ENCODE measurements at regions not wholly inside any gene's neighbourhood (a gene's known extent, or its start where the extent isn't known, plus 50 kb on each side); places are given as distances from the start of the nearest gene placed in this dataset.
"Not testable (repeated sequence)": the region's sequence is repeated elsewhere in the genome, so short reads cannot be mapped to it uniquely, and the experiment has no call there.

DNA sequence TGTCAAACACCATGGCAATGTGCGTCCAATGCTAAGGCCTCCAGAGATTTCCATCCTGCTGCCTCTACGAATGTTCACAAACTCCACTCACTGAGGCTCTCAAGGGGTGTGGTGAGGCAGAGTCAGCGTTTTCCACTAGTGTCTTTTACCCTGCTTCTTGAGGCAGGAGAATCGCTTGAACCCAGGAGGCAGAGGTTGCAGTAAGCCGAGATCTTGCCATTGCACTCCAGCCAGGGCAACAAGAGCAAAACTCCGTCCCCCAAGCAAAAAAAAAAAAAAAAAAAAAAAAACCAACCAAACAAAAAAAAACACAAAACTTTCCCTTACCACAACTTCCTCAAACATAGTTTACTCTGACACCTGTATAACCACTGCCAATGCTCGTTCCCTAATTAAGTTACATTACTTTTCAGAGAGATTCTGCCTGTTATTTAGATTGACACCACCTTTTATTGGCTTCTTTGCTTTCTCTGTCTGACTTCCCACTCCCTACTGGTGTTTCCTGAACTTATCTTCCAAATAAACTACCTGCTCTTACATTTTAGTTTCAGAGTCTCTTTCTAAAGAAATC lies 102.1 kb upstream of the ZNF746 start:
- DNase-seq = no peak

DNA sequence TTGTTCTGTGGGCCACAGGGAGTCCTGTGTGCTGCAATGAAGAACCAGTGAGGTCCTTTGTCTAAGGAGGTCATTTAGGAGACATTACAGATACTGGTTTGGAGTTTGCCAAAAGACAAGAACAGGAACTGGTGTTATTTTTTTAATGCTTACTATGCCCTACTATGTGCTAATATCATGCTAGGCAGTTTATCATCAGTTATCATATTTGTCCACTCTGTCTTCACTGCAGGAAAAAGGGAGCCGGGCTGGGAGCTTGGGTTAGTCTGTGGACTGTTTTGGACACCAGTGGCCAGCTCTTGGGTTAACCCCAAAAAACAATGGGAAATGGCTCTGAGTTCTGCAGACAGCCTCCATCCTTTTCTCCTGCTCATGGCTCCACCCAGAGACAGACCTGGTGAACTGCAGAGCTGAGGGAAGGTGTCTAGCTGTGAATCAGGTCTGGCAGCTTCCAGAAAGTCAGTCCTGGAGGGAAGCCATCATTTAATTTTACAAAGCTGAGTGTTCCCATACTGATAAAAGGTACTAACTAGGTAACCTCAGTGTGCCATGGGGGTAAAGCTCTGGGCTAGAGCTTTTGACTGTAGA lies 101.2 kb upstream of the ZNF746 start:
- no peak for DNase-seq

DNA sequence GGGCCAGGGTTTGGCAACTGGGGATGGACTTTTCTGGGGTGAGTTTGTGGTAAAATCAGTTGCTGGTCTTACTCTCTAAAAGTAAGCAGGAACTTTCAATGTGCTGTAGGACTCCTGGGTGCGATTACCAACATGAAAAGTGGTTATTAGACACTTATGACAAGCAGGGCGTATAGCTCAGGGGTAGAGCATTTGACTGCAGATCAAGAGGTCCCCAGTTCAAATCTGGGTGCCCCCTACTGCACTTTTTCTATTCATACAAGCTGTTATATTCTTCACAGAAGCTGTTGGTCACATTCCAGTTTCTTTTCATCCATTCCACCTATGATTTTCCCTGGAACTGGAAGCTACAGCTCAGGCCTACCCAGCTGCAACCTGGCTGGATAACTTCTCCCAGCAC lies 100.2 kb upstream of the ZNF746 start:
- DNase-seq = not testable (repeated sequence)

GRCh38 chr7:149595541-149595940 lies 97.9 kb upstream of the ZNF746 start:
- no peak for DNase-seq

DNA sequence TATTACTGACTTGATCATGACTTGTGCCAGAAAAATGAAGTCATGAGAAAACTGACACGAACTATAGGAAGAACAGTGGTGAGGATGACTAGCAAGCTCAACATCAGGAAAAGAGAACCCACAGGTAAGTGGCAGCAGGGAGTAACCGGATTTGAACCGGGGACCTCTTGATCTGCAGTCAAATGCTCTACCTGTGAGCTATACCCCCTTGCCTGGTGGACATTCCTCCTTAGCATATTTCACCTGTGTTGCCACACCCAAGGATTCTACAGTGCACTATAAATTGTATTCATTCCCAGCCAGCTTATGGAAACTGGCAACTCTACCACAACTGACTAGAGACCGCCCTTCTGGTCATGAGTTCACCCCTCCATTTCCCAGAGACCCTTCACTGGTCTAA lies 97.5 kb upstream of the ZNF746 start:
- DNase-seq = no peak

GRCh38 chr7:149588930-149589329 lies 91.3 kb upstream of the ZNF746 start:
- no peak for DNase-seq

- no peak for DNase-seq
Observed at GRCh38 chr7:149586646-149587645, 89.3 kb upstream of the ZNF746 start.

DNA sequence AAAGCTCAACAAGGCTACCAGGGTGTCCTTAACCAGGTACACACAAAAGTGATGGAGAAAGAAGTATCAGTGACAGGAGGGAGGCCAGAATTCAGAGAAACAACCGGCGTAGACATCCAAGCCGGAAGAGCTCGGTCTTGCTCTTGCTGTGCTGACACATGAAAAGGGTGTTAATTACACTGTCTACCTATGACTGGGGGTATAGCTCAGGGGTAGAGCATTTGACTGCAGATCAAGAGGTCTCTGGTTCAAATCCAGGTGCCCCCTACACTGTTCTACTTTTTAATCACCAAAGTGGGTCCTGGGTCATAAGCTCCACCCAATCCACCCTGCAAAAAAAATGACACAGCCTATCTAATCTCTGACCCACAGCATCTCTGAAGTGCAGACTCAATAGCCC lies 86.9 kb upstream of the ZNF746 start:
- no peak for DNase-seq

DNA sequence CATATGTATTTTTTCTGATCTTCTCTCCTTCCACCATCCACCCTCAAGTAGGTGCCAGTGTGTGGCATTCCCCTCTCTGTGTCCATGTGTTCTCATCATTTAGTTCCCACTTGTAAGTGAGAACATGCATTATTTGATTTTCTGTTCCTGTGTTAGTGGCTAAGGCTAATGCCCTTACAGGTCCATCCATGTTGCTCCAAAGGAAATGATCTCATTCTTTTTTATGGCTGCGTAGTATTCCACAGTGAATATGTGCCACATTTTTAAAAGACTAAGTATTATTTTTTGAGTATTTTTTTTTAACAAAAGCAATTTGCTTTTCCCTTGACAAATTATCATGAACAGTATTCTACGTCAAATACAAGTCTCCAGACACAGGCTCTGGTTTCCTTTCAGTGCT lies 86.4 kb upstream of the ZNF746 start:
- no peak for DNase-seq

DNA sequence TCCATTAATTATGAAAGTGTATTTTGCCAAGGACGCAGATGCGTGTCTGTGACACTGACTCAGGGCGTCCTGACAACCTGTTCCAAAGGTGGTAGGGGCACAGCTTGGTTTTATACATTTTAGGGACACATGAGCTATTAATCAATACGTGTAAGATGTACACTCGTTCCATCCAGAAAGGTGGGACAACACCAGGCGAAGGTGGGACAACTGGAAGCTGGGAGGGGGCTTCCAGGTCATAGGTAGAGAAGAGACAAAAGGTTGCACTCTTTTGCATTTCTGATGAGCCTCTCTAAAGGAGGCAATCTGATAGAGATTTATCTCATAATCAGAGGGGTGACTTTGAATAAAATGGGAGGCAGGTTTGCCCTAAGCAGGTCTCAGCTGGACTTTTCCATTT lies 82.7 kb upstream of the ZNF746 start:
- DNase-seq = no peak

DNA sequence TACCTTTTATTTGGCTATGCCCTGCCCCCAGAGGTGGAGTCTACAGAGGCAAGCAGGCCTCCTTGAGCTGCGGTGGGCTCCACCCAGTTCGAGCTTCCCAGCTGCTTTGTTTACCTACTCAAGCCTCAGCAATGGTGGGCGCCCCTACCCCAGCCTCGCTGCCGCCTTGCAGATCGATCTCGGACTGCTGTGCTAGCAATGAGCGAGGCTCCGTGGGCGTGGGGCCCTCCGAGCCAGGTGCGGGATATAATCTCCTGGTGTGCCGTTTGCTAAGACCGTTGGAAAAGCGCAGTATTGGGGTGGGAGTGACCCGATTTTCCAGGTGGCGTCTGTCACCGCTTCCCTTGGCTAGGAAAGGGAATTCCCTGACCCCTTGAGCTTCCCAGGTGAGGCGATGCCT lies 81.8 kb upstream of the ZNF746 start:
- not testable (repeated sequence) for DNase-seq

DNA sequence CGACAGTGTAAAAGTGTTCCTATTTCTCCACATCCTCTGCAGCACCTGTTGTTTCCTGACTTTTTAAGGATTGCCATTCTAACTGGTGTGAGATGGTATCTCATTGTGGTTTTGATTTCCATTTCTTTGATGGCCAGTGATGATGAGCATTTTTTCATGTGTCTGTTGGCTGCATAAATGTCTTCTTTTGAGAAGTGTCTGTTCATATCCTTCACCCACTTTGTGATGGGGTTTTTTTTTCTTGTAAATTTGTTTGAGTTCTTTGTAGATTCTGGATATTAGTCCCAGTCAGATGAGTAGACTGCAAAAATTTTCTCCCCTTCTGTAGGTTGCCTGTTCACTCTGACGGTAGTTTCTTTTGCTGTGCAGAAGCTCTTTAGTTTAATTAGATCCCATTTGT lies 76.8 kb upstream of the ZNF746 start:
- not testable (repeated sequence) for DNase-seq

DNA sequence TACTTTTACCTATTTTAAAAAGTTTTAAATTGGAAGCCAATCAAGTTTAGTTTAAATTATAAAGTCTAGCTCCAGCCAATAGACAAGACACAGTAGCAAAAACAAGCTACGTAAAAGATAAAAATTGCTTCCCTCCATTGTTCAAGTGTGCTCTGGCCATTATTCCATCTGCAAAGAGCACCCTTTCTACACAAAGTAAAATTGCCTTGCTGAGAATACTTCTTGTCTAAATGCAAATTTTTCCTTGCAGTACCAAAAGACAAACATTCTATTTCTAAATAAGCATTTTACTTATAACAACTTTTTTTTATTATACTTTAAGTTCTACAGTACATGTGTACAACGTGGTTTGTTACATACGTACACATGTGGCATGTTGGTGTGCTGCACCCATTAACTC lies 75.9 kb upstream of the ZNF746 start:
- DNase-seq = no peak

- DNase-seq = not testable (repeated sequence)
Observed at GRCh38 chr7:149572920-149573319, 75.3 kb upstream of the ZNF746 start.

GRCh38 chr7:149570784-149571183 lies 73.2 kb upstream of the ZNF746 start:
- no peak for DNase-seq

DNA sequence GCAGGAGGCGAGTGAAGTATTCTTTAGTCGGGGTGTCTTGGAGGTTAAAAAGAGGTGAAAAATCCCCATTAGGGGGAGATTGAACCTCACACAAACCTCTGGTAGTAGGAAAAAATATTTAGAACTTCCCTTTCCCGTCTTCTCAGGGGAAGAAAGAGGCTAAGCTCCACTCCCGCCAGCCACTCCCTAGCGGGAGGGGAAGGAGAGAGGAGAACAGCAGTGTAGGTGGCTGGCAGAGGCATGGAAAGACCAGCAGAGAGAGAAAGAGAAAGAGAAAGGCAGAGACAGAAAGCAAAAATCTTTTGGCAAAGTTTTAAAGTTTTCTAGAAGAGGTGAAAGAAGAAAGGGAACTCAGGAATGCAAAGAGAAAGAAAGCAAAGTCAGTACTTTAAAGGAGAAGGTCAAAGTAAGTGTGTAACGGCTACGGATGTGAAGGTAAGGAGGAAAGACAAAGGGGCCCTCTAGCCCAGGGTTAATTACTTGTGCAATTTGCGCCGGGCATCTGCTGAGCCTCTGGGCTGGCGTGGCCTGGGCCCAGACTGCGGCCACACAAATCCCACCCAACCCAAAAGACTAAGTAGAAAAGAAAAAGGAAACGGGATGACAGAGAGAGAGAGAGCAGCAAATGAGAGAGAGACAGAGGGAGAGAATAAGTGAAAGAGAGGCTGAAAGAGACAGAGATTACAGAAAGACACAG lies 72.3 kb upstream of the ZNF746 start:
- no peak for DNase-seq

DNA sequence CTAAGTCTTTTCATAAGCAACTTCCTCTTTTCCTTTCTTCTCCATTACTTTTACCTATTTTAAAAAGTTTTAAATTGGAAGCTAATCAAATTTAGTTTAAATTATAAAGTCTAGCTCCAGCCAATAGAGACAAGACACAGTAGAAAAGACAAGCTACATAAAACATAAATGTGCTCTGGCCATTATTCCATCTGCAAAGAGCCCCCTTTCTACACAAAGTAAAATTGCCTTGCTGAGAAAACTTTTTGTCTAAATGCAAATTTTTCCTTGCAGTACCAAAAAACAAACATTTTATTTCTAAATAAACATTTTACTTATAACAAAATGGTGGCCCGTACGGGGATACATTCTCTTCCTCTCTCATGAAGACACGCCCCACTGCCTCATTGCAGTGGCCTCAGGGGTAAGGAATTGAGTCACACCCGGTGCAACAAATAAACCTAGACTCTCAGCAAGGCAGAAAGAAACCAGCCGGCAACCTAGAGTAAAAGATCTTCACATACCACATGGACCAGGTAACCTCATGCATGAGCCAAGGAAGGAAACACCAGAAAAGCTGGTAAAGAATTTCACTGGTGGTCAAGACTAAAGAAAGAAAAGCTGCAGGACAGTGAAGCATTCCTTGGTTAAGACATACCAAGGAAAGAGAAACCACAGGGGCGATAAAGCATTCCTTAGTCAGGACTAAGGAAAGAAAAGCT lies 71.6 kb upstream of the ZNF746 start:
- DNase-seq = no peak

- DNase-seq = no peak
Observed at GRCh38 chr7:149568218-149568617, 70.6 kb upstream of the ZNF746 start.

DNA sequence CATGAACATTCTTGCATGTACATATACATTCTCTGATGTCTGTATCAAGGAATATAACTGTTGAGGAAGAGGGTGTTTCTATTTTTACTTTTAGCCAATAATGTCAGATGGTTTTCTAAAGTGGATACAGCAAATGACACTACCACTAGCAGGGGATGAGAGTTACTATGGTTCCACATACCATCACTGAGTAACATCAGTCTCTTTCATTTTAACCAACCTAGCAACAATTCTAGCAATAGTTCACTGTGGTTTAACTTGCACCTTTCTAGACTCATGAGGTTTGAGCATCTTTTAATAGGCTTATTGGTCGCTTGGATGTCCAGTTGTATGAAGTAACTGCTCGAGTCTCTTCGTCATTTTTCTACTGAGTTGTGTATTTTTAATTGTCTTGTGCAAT lies 68.5 kb upstream of the ZNF746 start:
- no peak for DNase-seq

DNA sequence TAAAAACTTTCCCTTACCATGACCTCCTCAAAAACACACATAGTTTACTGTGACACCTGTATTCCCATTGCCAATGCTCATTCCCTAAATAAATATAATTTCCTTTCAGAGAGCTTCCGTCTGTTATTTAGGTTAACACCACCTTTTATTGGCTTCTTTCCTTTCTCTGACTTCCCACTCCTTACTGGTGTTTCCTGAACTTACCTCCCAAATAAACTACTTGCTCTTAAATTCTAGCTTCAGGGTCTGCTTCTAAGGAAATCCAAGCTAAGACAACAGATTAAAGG lies 67.4 kb upstream of the ZNF746 start:
- DNase-seq = no peak

DNA sequence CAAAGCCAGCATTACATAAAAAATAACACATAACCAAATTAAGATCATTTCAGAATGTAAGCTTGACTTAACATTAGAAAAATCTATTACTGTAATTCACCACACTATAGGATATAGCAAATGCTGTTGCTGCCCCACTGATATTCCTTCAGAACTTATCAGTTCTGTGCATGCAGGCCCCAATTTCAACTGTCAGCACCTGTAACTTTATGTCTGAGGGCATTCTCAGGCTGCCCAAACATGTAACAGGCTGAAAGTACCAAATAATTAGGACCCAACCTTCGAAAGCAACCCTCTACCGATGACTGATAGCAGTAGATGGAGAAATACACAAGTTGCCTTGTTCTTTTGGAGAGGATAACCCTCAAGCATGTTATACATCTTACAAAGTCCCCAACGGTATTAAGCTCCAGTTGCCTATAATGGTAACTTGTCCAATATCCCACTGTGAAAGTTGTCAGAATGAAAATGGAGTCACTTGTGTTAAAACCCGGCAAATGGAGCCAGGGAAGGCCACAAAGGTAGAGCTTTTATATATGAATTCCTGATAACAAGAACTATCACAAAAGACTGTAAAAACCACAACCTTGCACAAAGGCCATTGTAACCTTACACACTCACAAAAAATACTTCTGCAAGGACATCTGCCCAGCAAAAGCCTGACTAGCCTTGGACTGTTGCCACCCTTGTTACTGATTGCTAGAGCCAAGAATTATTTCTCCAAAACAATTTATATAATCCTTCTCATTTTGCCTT lies 66.9 kb upstream of the ZNF746 start:
- no peak for DNase-seq

DNA sequence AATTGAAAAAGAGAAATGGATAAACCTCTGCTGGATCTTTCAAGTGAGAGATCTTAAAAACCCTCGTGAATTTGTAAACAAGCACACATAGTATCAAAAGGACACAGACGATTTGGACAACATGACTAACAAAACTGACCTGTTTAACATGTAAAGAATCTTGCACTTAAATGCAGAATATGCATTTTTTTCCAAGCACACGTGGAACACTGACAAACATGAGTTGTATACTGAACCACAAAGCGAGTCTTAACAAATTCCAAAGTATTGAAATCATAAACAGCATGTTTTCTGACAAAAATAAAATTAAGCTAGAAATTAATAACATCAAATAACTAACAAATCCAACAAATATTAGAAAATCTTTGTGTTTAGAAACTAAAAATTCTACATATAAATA lies 65.0 kb upstream of the ZNF746 start:
- no peak for DNase-seq
